PC-3 (cell line): ENCODE measurements at regions not wholly inside any gene's neighbourhood (a gene's known extent, or its start where the extent isn't known, plus 50 kb on each side); places are given as distances from the start of the nearest gene placed in this dataset.

ENCODE experiments used
- ATAC-seq: fragments of 200-7000 bp; cut with Tn5 transposase; 2 replicates; pipeline ENCODE4 v1.9.1; 2020; ENCODE audit warnings: mild to moderate bottlenecking, moderate library complexity
- BruUV-seq: library from RNA; stranded (reverse); fragments of 400-500 nt; replicated peaks from 2 replicates; lab custom pipeline; 2021; lab: Mats Ljungman, UMichigan
- CTCF ChIA-PET: fragments of 300-600 bp; sonication (Branson Sonifier 250); formaldehyde crosslinking; loops from one replicate; lab custom pipeline; 2022; ENCODE audit warnings: antibody characterized with exemption; lab: Charles Lee
- POLR2A ChIA-PET: fragments of 300-600 bp; sonication (Branson Sonifier 250); formaldehyde crosslinking; loops from one replicate; lab custom pipeline; 2022; ENCODE audit warnings: antibody characterized with exemption; ENCODE audit not compliant: unreplicated experiment; lab: Charles Lee
- DNase-seq: peaks from one replicate; pipeline ENCODE4 v3.0.0-alpha.2; 2015
- H2AFZ ChIP-seq: fragments of 300-600 bp; sonication (generic); 2 replicates; pipeline ENCODE4 v1.6.0; 2016; ENCODE audit warnings: antibody characterized with exemption, low read length
- H3F3A ChIP-seq: fragments of 300-600 bp; sonication (generic); one replicate; pipeline ENCODE4 v1.6.0; 2017; ENCODE audit warnings: antibody characterized with exemption, low read length, control low read depth, mild to moderate bottlenecking; ENCODE audit not compliant: unreplicated experiment
- H3K27ac ChIP-seq: fragments of 300-600 bp; sonication (generic); 2 replicates; pipeline ENCODE4 v1.5.1; 2016; ENCODE audit warnings: mild to moderate bottlenecking, low read length
- H3K27me3 ChIP-seq: fragments of 300-600 bp; sonication (generic); 2 replicates; pipeline ENCODE4 v1.6.1; 2016; ENCODE audit warnings: low read length, mixed read lengths
- H3K36me3 ChIP-seq: fragments of 300-600 bp; sonication (generic); 2 replicates; pipeline ENCODE4 v1.6.1; 2016; ENCODE audit warnings: low read depth, mixed run types, low read length, mixed read lengths
- H3K4me1 ChIP-seq: fragments of 300-600 bp; sonication (generic); 2 replicates; pipeline ENCODE4 v1.5.1; 2016; ENCODE audit warnings: low read length; ENCODE audit not compliant: insufficient read depth
- H3K4me2 ChIP-seq: fragments of 300-600 bp; sonication (generic); 2 replicates; pipeline ENCODE4 v1.6.0; 2016; ENCODE audit warnings: low read length
- H3K4me3 ChIP-seq: fragments of 300-600 bp; sonication (generic); 2 replicates; pipeline ENCODE4 v1.5.1; 2016; ENCODE audit warnings: mild to moderate bottlenecking, low read length, mixed read lengths
- H3K79me2 ChIP-seq: fragments of 300-600 bp; sonication (generic); 2 replicates; pipeline ENCODE4 v1.6.1; 2017; ENCODE audit warnings: low read length, mixed read lengths
- H3K9ac ChIP-seq: fragments of 300-600 bp; sonication (generic); 2 replicates; pipeline ENCODE4 v1.6.0; 2016; ENCODE audit warnings: mild to moderate bottlenecking, low read length
- H3K9me2 ChIP-seq: fragments of 300-600 bp; sonication (generic); replicated peaks from 2 replicates; pipeline ENCODE4 v1.6.1; 2016; ENCODE audit warnings: mixed run types, low read length, mixed read lengths
- H3K9me3 ChIP-seq: fragments of 300-600 bp; sonication (generic); 2 replicates; pipeline ENCODE4 v1.6.1; 2016; ENCODE audit warnings: low read length, mixed read lengths
- H4K20me1 ChIP-seq: fragments of 300-600 bp; sonication (generic); 2 replicates; pipeline ENCODE4 v1.6.1; 2016; ENCODE audit warnings: low read length, mixed read lengths
- EZH2 ChIP-seq: fragments of 300-600 bp; sonication (generic); IDR thresholded peaks from one replicate; pipeline ENCODE4 v1.6.1; 2017; ENCODE audit warnings: antibody characterized with exemption, mild to moderate bottlenecking, low read length; ENCODE audit not compliant: unreplicated experiment
- EZH2phosphoT487 ChIP-seq: fragments of 300-600 bp; sonication (generic); IDR thresholded peaks from 2 replicates; pipeline ENCODE4 v1.6.1; 2018; ENCODE audit warnings: mild to moderate bottlenecking, antibody characterized with exemption, low read length, borderline replicate concordance
- intact Hi-C: fragments of 100-400 bp; cut with micrococcal nuclease; formaldehyde crosslinking; loops from 2 replicates; pipeline ENCODE4 v1.9.0; 2023
- TF ChIP-seq, protein P1 (sequence below): fragments of 300-600 bp; sonication (generic); conservative IDR thresholded peaks from 2 replicates; pipeline ENCODE4 v1.5.1; 2017; ENCODE audit warnings: antibody characterized with exemption, low read depth, mild to moderate bottlenecking, low read length

DNA sequence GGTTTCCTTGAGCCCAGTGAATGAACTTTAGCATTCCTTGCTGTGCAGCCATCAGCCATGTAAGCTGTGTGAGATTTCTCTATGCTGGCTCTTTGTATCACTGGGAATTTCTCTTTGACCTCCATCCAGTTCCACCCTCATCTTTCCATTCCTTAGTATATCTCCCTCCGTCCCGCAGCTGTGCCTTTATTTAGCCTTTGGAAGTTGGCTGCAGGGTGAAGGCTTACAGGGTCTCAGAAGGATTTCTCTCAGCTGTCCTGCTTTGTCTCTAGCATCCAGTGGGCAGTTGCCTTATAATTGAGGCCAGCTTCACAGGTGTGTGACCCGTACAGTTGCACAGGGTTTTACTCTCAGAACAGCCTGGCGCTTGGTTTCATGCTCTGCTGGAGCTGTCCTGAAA is 144.3 kb downstream of the PXDC1 start:
- Histone ChIP-seq H4K20me1 (no peaks in the 10 kb centered on the region), H3K27ac (no peak overlapping the region), H3K4me2 (no peak overlapping the region), H3K9ac (no peak overlapping the region), H2AFZ (no peak overlapping the region), H3K79me2 (no peaks in the 10 kb centered on the region), H3K4me1 (peaks cover 29% of the 10 kb centered on the region), H3K36me3 (no peaks in the 10 kb centered on the region), H3K9me3 (no peaks in the 10 kb centered on the region), H3K27me3 (no peaks in the 10 kb centered on the region), H3K4me3 (no peak overlapping the region), H3K9me2 (no peaks in the 10 kb centered on the region), H3F3A (no peaks in the 10 kb centered on the region)
- no TSS peak for BruUV-seq
- POLR2A ChIA-PET: no interaction called here
- ATAC-seq (no peak), DNase-seq (no peak)
- intact Hi-C loops: no loop called here
- TF ChIP-seq EZH2phosphoT487 (no peak), EZH2 (no peak)
- TF ChIP-seq, protein P1, sequence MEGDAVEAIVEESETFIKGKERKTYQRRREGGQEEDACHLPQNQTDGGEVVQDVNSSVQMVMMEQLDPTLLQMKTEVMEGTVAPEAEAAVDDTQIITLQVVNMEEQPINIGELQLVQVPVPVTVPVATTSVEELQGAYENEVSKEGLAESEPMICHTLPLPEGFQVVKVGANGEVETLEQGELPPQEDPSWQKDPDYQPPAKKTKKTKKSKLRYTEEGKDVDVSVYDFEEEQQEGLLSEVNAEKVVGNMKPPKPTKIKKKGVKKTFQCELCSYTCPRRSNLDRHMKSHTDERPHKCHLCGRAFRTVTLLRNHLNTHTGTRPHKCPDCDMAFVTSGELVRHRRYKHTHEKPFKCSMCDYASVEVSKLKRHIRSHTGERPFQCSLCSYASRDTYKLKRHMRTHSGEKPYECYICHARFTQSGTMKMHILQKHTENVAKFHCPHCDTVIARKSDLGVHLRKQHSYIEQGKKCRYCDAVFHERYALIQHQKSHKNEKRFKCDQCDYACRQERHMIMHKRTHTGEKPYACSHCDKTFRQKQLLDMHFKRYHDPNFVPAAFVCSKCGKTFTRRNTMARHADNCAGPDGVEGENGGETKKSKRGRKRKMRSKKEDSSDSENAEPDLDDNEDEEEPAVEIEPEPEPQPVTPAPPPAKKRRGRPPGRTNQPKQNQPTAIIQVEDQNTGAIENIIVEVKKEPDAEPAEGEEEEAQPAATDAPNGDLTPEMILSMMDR: no peak
- CTCF ChIA-PET: no interaction called here

DNA sequence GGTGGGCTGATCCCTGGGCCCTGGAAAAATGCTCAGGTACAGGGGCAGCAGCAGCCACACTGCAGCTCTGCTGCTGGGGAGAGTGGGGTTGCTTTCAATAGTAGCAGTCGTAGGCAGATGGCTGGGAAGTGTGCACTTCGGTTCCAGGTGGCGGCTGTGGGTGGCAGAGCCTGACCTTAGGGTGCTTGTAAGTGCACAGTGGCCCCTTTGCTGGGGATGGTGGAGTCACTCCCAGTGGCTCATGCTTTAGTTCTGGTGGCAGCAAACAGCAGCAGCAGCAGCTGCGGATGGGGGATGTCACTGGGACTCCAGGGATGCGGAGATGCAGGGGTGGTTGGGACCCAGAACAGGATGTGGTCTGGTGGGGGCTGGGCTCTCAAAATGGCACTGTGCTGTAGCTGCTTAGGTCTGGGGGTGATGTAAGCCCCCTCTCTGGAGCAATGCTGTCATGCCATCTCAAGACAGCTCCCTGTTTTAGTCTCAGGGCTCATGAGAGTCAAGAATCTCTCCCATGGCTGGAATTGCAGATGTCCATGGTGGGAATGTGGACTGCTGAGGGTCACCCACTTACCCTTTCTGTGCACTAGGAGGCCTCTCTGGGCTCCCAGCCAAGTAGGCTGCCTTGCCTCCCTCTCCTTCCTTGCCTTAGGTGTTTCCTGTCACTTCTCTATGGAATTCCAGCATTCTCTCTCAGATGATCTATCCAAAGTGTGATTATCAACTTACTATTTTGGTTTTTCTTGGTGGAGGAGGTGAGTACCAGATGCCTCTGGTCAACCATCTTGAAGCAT is 146.7 kb upstream of the SLC22A23 start:
- Histone ChIP-seq H3K4me3 (no peak overlapping the region), H2AFZ (no peak overlapping the region), H3K79me2 (no peaks in the 10 kb centered on the region), H3K27me3 (no peaks in the 10 kb centered on the region), H3K9me3 (no peaks in the 10 kb centered on the region; the same call in 1 of the 2 replicates), H3K27ac (no peak overlapping the region), H3F3A (no peaks in the 10 kb centered on the region), H4K20me1 (no peaks in the 10 kb centered on the region), H3K9ac (no peak overlapping the region), H3K36me3 (no peaks in the 10 kb centered on the region), H3K4me2 (no peak overlapping the region), H3K9me2 (no peaks in the 10 kb centered on the region), H3K4me1 (no peaks in the 10 kb centered on the region)
- ChIA-PET POLR2A (no interaction called here), CTCF (no interaction called here)
- peak; percentile 21 for DNase-seq
- intact Hi-C loops: no loop called here
- TF ChIP-seq, protein P1: no peak
- TF ChIP-seq EZH2 (no peak), EZH2phosphoT487 (no peak)
- no peak for ATAC-seq
- BruUV-seq: no TSS peak

DNA sequence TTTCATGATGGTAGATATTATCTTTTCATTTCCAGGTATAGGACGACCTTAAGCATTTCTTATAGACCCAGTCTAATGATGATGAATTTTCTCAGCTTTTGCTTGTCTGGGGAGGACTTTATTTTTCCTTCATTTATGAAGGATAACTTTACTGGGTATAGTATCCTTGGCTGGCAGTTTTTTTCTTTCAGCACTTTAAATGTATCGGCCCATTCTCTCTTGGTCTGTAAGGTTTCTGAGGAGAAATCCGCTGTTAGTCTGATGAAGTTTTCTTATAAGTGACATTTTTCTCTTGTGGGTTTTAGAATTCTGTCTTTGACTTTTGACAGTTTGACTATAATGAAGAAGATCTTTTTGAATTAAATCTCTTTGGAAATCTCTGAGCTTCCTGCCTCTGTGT is 144.7 kb upstream of the SLC22A23 start:
- ATAC-seq (no peak), DNase-seq (no peak)
- H4K20me1 ChIP-seq: no peaks in the 10 kb centered on the region
- no peak overlapping the region for H2AFZ ChIP-seq
- H3K9me3 ChIP-seq: no peaks in the 10 kb centered on the region; the same call in 1 of the 2 replicates
- ChIA-PET CTCF (no interaction called here), POLR2A (no interaction called here)
- no TSS peak for BruUV-seq
- no peak overlapping the region for H3K4me3 ChIP-seq
- H3K27ac ChIP-seq: no peak overlapping the region
- no peaks in the 10 kb centered on the region for H3K79me2 ChIP-seq
- H3K4me2 ChIP-seq: no peak overlapping the region
- no peaks in the 10 kb centered on the region for H3K36me3 ChIP-seq
- no peaks in the 10 kb centered on the region for H3F3A ChIP-seq
- no peaks in the 10 kb centered on the region for H3K27me3 ChIP-seq
- no peak overlapping the region for H3K9ac ChIP-seq
- H3K9me2 ChIP-seq: no peaks in the 10 kb centered on the region
- TF ChIP-seq, protein P1: no peak
- TF ChIP-seq EZH2 (no peak), EZH2phosphoT487 (no peak)
- intact Hi-C loops: no loop called here
- no peaks in the 10 kb centered on the region for H3K4me1 ChIP-seq
